HepG2 (cell line): ENCODE measurements at regions not wholly inside any gene's neighbourhood (a gene's known extent, or its start where the extent isn't known, plus 50 kb on each side); places are given as distances from the start of the nearest gene placed in this dataset.

ENCODE experiments used
- ATAC-seq: fragments of 200-7000 bp; cut with Tn5 transposase; 3 replicates; pipeline ENCODE4 v1.9.1; 2020; ENCODE audit warnings: mild to moderate bottlenecking, moderate library complexity
- BruUV-seq: library from RNA; stranded (reverse); fragments of 400-500 nt; replicated peaks from 2 replicates; lab custom pipeline; 2021; lab: Mats Ljungman, UMichigan
- CTCF ChIA-PET: fragments of 300-600 bp; formaldehyde crosslinking; extraction: SDS; loops from one replicate; lab custom pipeline; 2021; ENCODE audit warnings: low total read pairs, inconsistent platforms, low intra/inter-chr PET ratio; lab: Yijun Ruan, JAX
- POLR2A ChIA-PET: fragments of 350-600 bp; sonication (Branson Sonifier 250); formaldehyde crosslinking; loops from one replicate; lab custom pipeline; 2020; ENCODE audit warnings: antibody characterized with exemption, inconsistent platforms; lab: Yijun Ruan, JAX
- DNase-seq: peaks from one replicate; pipeline ENCODE4 v3.0.0-alpha.2; 2015; ENCODE audit warnings: low spot score
- FAIRE-seq: peaks from 3 replicates; lab custom pipeline; 2011; peaks lifted over from hg19 to GRCh38; lab: Jason Lieb, UNC
- H2AFZ ChIP-seq: one replicate; pipeline ENCODE4 v1.6.1; 2011; ENCODE audit warnings: low read length, inconsistent platforms
- H3K27ac ChIP-seq: fragments of 300-600 bp; 3 replicates; pipeline ENCODE4 v1.8.0; 2011; ENCODE audit warnings: mixed run types, mild to moderate bottlenecking, mixed read lengths, low read length, inconsistent platforms; ENCODE audit not compliant: insufficient read depth; ENCODE audit errors: extremely low read length
- H3K27me3 ChIP-seq, 2 experiments: fragments of 200-600 bp in 1 of 2; 2 replicates in 1 of 2; 3 replicates in 1 of 2; pipeline versions ENCODE4 v1.6.0 to v1.8.0; 2011; ENCODE audit warnings: low read length in 2 of 2, mild to moderate bottlenecking in 2 of 2, moderate library complexity in 2 of 2, inconsistent platforms in 1 of 2; ENCODE audit not compliant: insufficient read depth in 2 of 2, control insufficient read depth in 1 of 2
- H3K36me3 ChIP-seq, 2 experiments: fragments of 200-600 bp in 1 of 2; replicated peaks in 1 of 2; 2 replicates in 1 of 2; 3 replicates in 1 of 2; pipeline versions ENCODE4 v1.5.1 to v1.8.0; 2011; ENCODE audit warnings: low read length in 2 of 2, inconsistent platforms in 1 of 2; ENCODE audit not compliant: insufficient read depth in 2 of 2, control insufficient read depth in 1 of 2
- H3K4me1 ChIP-seq: 2 replicates; pipeline ENCODE4 v1.5.1; 2012; ENCODE audit warnings: low read length, inconsistent platforms; ENCODE audit not compliant: insufficient read depth
- H3K4me2 ChIP-seq: 2 replicates; pipeline ENCODE4 v1.6.0; 2011; ENCODE audit warnings: low read depth, low read length, inconsistent platforms
- H3K4me3 ChIP-seq, 3 experiments: fragments of 200-600 bp in 1 of 3; sonication (generic), shearing (Covaris generic) in 1 of 3; replicated peaks in 1 of 3; 2 replicates each; pipeline ENCODE4 v1.5.1; 2011 to 2016; ENCODE audit warnings: low read length in 3 of 3, inconsistent platforms in 2 of 3, low read depth in 2 of 3, mild to moderate bottlenecking in 2 of 3, control low read depth in 1 of 3, mixed read lengths in 1 of 3; ENCODE audit not compliant: insufficient read depth in 1 of 3
- H3K79me2 ChIP-seq: one replicate; pipeline ENCODE4 v1.6.1; 2011; ENCODE audit warnings: low read length, inconsistent platforms; ENCODE audit not compliant: insufficient read depth
- H3K9ac ChIP-seq: 2 replicates; pipeline ENCODE4 v1.6.0; 2011; ENCODE audit warnings: mild to moderate bottlenecking, low read depth, low read length, inconsistent platforms; ENCODE audit not compliant: insufficient read depth
- H3K9me3 ChIP-seq: 2 replicates; pipeline ENCODE4 v1.5.1; 2012; ENCODE audit warnings: mild to moderate bottlenecking, low read length
- H4K20me1 ChIP-seq: 2 replicates; pipeline ENCODE4 v1.6.0; 2011; ENCODE audit warnings: inconsistent platforms, mild to moderate bottlenecking, low read length, moderate library complexity; ENCODE audit not compliant: insufficient read depth
- CENPT ChIP-seq: sonication (generic); formaldehyde crosslinking; IDR thresholded peaks from 2 replicates; pipeline ENCODE4 v1.8.0; 2022; ENCODE audit warnings: low read depth, mild to moderate bottlenecking, moderate library complexity, missing genetic modification reagents
- ETV5 ChIP-seq: IDR thresholded peaks from 2 replicates; pipeline ENCODE4 v1.6.1; 2018; ENCODE audit warnings: missing biosample characterization, missing genetic modification reagents, inconsistent platforms, borderline replicate concordance
- HDAC2 ChIP-seq: sonication (generic); formaldehyde crosslinking; IDR thresholded peaks from 2 replicates; pipeline ENCODE4 v1.4.0; 2020; ENCODE audit warnings: missing genetic modification reagents
- PITX1 ChIP-seq: sonication (generic); formaldehyde crosslinking; IDR thresholded peaks from 2 replicates; pipeline ENCODE4 v1.5.1; 2020; ENCODE audit warnings: mild to moderate bottlenecking, missing genetic modification reagents
- WGBS: methylation state at CpG from one replicate; pipeline ENCODE4 v1.1.6; 2017; ENCODE audit warnings: low lambda C conversion rate; 5-methylcytosine and 5-hydroxymethylcytosine counted together
- in situ Hi-C: cut with HindIII; loops from 2 replicates; pipeline ENCODE4 v1.10.0; 2017; ENCODE audit warnings: low pct_unique_long_range_greater_than_20kb; ENCODE audit not compliant: extremely low pct_ligation_motif_present
- intact Hi-C: fragments of 100-400 bp; cut with micrococcal nuclease; formaldehyde crosslinking; loops from one replicate; pipeline ENCODE4 v1.10.0; 2022; ENCODE audit not compliant: unreplicated experiment
- TF ChIP-seq, protein P1 (sequence below): sonication (generic); formaldehyde crosslinking; IDR thresholded peaks from 2 replicates; pipeline ENCODE4 v1.4.0; 2020; ENCODE audit warnings: missing genetic modification reagents
- TF ChIP-seq, protein P2 (sequence below): sonication (generic); formaldehyde crosslinking; IDR thresholded peaks from 2 replicates; pipeline ENCODE4 v1.8.0; 2022; ENCODE audit warnings: mild to moderate bottlenecking, missing genetic modification reagents, borderline replicate concordance
- TF ChIP-seq, protein P3 (sequence below): sonication (generic); formaldehyde crosslinking; IDR thresholded peaks from 2 replicates; pipeline ENCODE4 v1.4.0; 2020; ENCODE audit warnings: missing genetic modification reagents
- TF ChIP-seq, protein P4 (sequence below): sonication (generic); formaldehyde crosslinking; IDR thresholded peaks from 2 replicates; pipeline ENCODE4 v1.4.0; 2020; ENCODE audit warnings: missing genetic modification reagents

DNA sequence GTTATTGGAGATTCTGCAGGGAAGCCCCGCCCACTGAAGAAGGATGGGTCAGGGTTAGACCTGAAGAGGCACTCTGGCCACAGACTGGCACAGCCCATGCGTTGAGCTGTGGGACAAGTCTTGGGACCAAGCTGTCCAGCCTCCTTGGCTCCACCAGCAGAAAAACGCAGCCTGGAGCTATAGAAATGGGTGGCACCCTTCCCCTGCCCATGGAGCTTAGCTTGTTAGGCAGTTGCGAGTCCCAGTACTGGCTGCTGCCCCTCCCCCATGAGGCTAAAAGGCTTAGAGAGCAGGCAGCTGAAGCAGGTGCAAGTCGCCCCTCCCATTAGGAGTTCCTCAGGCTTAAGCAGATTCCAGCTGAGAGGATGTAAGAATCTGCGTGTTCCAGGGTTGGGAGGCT is 1124.0 kb upstream of the TMEM132C start (continued):
- TF ChIP-seq, protein P1, sequence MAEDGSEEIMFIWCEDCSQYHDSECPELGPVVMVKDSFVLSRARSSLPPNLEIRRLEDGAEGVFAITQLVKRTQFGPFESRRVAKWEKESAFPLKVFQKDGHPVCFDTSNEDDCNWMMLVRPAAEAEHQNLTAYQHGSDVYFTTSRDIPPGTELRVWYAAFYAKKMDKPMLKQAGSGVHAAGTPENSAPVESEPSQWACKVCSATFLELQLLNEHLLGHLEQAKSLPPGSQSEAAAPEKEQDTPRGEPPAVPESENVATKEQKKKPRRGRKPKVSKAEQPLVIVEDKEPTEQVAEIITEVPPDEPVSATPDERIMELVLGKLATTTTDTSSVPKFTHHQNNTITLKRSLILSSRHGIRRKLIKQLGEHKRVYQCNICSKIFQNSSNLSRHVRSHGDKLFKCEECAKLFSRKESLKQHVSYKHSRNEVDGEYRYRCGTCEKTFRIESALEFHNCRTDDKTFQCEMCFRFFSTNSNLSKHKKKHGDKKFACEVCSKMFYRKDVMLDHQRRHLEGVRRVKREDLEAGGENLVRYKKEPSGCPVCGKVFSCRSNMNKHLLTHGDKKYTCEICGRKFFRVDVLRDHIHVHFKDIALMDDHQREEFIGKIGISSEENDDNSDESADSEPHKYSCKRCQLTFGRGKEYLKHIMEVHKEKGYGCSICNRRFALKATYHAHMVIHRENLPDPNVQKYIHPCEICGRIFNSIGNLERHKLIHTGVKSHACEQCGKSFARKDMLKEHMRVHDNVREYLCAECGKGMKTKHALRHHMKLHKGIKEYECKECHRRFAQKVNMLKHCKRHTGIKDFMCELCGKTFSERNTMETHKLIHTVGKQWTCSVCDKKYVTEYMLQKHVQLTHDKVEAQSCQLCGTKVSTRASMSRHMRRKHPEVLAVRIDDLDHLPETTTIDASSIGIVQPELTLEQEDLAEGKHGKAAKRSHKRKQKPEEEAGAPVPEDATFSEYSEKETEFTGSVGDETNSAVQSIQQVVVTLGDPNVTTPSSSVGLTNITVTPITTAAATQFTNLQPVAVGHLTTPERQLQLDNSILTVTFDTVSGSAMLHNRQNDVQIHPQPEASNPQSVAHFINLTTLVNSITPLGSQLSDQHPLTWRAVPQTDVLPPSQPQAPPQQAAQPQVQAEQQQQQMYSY (CRISPR knock-in tag), result no peak
- TF ChIP-seq CENPT (CRISPR knock-in tag), result no peak
- TF ChIP-seq, protein P2, sequence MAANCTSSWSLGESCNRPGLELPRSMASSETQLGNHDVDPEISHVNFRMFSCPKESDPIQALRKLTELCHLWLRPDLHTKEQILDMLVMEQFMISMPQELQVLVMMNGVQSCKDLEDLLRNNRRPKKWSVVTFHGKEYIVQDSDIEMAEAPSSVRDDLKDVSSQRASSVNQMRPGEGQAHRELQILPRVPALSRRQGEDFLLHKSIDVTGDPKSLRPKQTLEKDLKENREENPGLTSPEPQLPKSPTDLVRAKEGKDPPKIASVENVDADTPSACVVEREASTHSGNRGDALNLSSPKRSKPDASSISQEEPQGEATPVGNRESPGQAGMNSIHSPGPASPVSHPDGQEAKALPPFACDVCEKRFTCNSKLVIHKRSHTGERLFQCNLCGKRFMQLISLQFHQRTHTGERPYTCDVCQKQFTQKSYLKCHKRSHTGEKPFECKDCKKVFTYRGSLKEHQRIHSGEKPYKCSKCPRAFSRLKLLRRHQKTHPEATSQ (CRISPR knock-in tag), result no peak
- TF ChIP-seq, protein P3, sequence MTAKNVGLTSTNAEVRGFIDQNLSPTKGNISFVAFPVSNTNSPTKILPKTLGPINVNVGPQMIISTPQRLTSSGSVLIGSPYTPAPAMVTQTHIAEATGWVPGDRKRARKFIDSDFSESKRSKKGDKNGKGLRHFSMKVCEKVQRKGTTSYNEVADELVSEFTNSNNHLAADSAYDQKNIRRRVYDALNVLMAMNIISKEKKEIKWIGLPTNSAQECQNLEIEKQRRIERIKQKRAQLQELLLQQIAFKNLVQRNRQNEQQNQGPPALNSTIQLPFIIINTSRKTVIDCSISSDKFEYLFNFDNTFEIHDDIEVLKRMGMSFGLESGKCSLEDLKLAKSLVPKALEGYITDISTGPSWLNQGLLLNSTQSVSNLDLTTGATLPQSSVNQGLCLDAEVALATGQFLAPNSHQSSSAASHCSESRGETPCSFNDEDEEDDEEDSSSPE (CRISPR knock-in tag), result no peak

DNA sequence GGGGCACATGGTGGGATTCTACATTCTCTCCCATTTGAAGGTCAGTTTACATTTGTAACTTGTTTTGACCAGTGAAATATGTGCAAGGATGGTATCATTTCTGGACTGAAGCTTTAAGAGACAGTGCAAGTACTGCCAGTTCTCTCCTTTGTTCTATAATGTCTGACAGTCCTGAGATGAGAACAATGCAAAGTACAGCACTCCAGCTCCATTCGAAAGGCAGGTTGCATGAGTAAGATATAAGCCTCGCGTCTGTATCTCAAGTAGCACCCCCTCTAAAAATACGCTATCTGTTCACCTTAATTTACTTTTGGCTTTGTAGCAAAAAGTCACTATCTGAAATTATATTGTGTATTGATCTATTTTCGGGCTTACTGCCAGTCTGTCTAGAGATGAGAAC is 1122.2 kb upstream of the TMEM132C start:
- Histone ChIP-seq H4K20me1 (no peaks in the 10 kb centered on the region), H3K9ac (no peak overlapping the region), H3K9me3 (peaks cover 20% of the 10 kb centered on the region), H3K36me3 (no peaks in the 10 kb centered on the region), H2AFZ (no peak overlapping the region), H3K27me3 (no peaks in the 10 kb centered on the region), H3K27ac (no peak overlapping the region), H3K79me2 (no peaks in the 10 kb centered on the region), H3K4me2 (no peak overlapping the region), H3K4me1 (no peaks in the 10 kb centered on the region), H3K4me3 (no peak overlapping the region)
- no peak for FAIRE-seq
- no peak for ATAC-seq
- TF ChIP-seq ETV5 (CRISPR knock-in tag) (no peak), PITX1 (CRISPR knock-in tag) (no peak), HDAC2 (CRISPR knock-in tag) (no peak)
- TF ChIP-seq, protein P4, sequence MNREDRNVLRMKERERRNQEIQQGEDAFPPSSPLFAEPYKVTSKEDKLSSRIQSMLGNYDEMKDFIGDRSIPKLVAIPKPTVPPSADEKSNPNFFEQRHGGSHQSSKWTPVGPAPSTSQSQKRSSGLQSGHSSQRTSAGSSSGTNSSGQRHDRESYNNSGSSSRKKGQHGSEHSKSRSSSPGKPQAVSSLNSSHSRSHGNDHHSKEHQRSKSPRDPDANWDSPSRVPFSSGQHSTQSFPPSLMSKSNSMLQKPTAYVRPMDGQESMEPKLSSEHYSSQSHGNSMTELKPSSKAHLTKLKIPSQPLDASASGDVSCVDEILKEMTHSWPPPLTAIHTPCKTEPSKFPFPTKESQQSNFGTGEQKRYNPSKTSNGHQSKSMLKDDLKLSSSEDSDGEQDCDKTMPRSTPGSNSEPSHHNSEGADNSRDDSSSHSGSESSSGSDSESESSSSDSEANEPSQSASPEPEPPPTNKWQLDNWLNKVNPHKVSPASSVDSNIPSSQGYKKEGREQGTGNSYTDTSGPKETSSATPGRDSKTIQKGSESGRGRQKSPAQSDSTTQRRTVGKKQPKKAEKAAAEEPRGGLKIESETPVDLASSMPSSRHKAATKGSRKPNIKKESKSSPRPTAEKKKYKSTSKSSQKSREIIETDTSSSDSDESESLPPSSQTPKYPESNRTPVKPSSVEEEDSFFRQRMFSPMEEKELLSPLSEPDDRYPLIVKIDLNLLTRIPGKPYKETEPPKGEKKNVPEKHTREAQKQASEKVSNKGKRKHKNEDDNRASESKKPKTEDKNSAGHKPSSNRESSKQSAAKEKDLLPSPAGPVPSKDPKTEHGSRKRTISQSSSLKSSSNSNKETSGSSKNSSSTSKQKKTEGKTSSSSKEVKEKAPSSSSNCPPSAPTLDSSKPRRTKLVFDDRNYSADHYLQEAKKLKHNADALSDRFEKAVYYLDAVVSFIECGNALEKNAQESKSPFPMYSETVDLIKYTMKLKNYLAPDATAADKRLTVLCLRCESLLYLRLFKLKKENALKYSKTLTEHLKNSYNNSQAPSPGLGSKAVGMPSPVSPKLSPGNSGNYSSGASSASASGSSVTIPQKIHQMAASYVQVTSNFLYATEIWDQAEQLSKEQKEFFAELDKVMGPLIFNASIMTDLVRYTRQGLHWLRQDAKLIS (CRISPR knock-in tag), result no peak
- in situ Hi-C loops, result no loop called here
- CTCF ChIA-PET, result no interaction called here
- no TSS peak for BruUV-seq
- intact Hi-C loops, result no loop called here
- WGBS, result 16% methylated on average over 5 of the region's 5 CpGs
- POLR2A ChIA-PET, result no interaction called here
- DNase-seq, result no peak
